Esophagus muscularis mucosa (tissue), 3 donors: ENCODE measurements at regions not wholly inside any gene's neighbourhood (a gene's known extent, or its start where the extent isn't known, plus 50 kb on each side); places are given as distances from the start of the nearest gene placed in this dataset.

ENCODE experiments used
- POLR2A ChIP-seq: fragments of 450-650 bp; IDR thresholded peaks from one replicate; pipeline ENCODE4 v1.6.1; 2017; ENCODE audit warnings: antibody characterized with exemption, moderate library complexity, mild to moderate bottlenecking, low read depth
- TF ChIP-seq, protein P1 (sequence below), 3 experiments: fragments of 200-600 bp in 2 of 3; fragments of 450-650 bp in 1 of 3; sonication (generic) in 2 of 3; IDR thresholded peaks; one replicate each; pipeline ENCODE4 v1.5.1; 2017 to 2019; ENCODE audit warnings: antibody characterized with exemption in 3 of 3, mild to moderate bottlenecking in 2 of 3, moderate library complexity in 1 of 3

DNA sequence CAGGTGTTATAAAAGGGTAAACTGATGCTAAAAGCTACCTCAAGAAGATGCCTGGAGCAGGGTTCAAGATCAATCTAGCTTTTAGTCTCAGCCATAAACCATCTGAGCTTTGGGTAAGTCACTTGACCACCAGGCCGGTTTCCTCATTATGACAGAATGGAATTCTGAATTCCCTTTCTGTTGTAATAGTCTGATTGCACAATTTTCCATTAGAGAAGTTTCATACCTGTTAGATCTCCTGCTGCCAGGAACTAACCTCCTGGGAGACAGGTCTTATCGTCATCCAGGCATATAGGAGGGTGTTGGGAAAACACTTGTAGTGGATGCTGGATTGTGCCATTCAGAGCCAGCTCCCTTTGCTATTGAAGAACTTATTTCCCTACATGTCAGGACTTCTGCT, 272.5 kb downstream of the TDRD15 start:
- TF ChIP-seq, protein P1, sequence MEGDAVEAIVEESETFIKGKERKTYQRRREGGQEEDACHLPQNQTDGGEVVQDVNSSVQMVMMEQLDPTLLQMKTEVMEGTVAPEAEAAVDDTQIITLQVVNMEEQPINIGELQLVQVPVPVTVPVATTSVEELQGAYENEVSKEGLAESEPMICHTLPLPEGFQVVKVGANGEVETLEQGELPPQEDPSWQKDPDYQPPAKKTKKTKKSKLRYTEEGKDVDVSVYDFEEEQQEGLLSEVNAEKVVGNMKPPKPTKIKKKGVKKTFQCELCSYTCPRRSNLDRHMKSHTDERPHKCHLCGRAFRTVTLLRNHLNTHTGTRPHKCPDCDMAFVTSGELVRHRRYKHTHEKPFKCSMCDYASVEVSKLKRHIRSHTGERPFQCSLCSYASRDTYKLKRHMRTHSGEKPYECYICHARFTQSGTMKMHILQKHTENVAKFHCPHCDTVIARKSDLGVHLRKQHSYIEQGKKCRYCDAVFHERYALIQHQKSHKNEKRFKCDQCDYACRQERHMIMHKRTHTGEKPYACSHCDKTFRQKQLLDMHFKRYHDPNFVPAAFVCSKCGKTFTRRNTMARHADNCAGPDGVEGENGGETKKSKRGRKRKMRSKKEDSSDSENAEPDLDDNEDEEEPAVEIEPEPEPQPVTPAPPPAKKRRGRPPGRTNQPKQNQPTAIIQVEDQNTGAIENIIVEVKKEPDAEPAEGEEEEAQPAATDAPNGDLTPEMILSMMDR (IDR thresholded peaks at IDR 0.05): no peak
- TF ChIP-seq POLR2A: no peak
